HepG2 (cell line): ENCODE measurements at regions not wholly inside any gene's neighbourhood (a gene's known extent, or its start where the extent isn't known, plus 50 kb on each side); places are given as distances from the start of the nearest gene placed in this dataset.

Source experiments
- ATAC-seq: fragments of 200-7000 bp; cut with Tn5 transposase; 3 replicates; pipeline ENCODE4 v1.9.1; 2020; ENCODE audit warnings: mild to moderate bottlenecking, moderate library complexity
- BruUV-seq: library from RNA; stranded (reverse); fragments of 400-500 nt; replicated peaks from 2 replicates; lab custom pipeline; 2021; lab: Mats Ljungman, UMichigan
- CTCF ChIA-PET: fragments of 300-600 bp; formaldehyde crosslinking; extraction: SDS; loops from one replicate; lab custom pipeline; 2021; ENCODE audit warnings: low total read pairs, inconsistent platforms, low intra/inter-chr PET ratio; lab: Yijun Ruan, JAX
- POLR2A ChIA-PET: fragments of 350-600 bp; sonication (Branson Sonifier 250); formaldehyde crosslinking; loops from one replicate; lab custom pipeline; 2020; ENCODE audit warnings: antibody characterized with exemption, inconsistent platforms; lab: Yijun Ruan, JAX
- DNase-seq: peaks from one replicate; pipeline ENCODE4 v3.0.0-alpha.2; 2015; ENCODE audit warnings: low spot score
- FAIRE-seq: peaks from 3 replicates; lab custom pipeline; 2011; peaks lifted over from hg19 to GRCh38; lab: Jason Lieb, UNC
- H2AFZ ChIP-seq: one replicate; pipeline ENCODE4 v1.6.1; 2011; ENCODE audit warnings: low read length, inconsistent platforms
- H3K27ac ChIP-seq: fragments of 300-600 bp; 3 replicates; pipeline ENCODE4 v1.8.0; 2011; ENCODE audit warnings: mixed run types, mild to moderate bottlenecking, mixed read lengths, low read length, inconsistent platforms; ENCODE audit not compliant: insufficient read depth; ENCODE audit errors: extremely low read length
- H3K27me3 ChIP-seq, 2 experiments: fragments of 200-600 bp in 1 of 2; 2 replicates in 1 of 2; 3 replicates in 1 of 2; pipeline versions ENCODE4 v1.6.0 to v1.8.0; 2011; ENCODE audit warnings: low read length in 2 of 2, mild to moderate bottlenecking in 2 of 2, moderate library complexity in 2 of 2, inconsistent platforms in 1 of 2; ENCODE audit not compliant: insufficient read depth in 2 of 2, control insufficient read depth in 1 of 2
- H3K36me3 ChIP-seq, 2 experiments: fragments of 200-600 bp in 1 of 2; replicated peaks in 1 of 2; 2 replicates in 1 of 2; 3 replicates in 1 of 2; pipeline versions ENCODE4 v1.5.1 to v1.8.0; 2011; ENCODE audit warnings: low read length in 2 of 2, inconsistent platforms in 1 of 2; ENCODE audit not compliant: insufficient read depth in 2 of 2, control insufficient read depth in 1 of 2
- H3K4me1 ChIP-seq: 2 replicates; pipeline ENCODE4 v1.5.1; 2012; ENCODE audit warnings: low read length, inconsistent platforms; ENCODE audit not compliant: insufficient read depth
- H3K4me2 ChIP-seq: 2 replicates; pipeline ENCODE4 v1.6.0; 2011; ENCODE audit warnings: low read depth, low read length, inconsistent platforms
- H3K4me3 ChIP-seq, 3 experiments: fragments of 200-600 bp in 1 of 3; sonication (generic), shearing (Covaris generic) in 1 of 3; replicated peaks in 1 of 3; 2 replicates each; pipeline ENCODE4 v1.5.1; 2011 to 2016; ENCODE audit warnings: low read length in 3 of 3, inconsistent platforms in 2 of 3, low read depth in 2 of 3, mild to moderate bottlenecking in 2 of 3, control low read depth in 1 of 3, mixed read lengths in 1 of 3; ENCODE audit not compliant: insufficient read depth in 1 of 3
- H3K79me2 ChIP-seq: one replicate; pipeline ENCODE4 v1.6.1; 2011; ENCODE audit warnings: low read length, inconsistent platforms; ENCODE audit not compliant: insufficient read depth
- H3K9ac ChIP-seq: 2 replicates; pipeline ENCODE4 v1.6.0; 2011; ENCODE audit warnings: mild to moderate bottlenecking, low read depth, low read length, inconsistent platforms; ENCODE audit not compliant: insufficient read depth
- H3K9me3 ChIP-seq: 2 replicates; pipeline ENCODE4 v1.5.1; 2012; ENCODE audit warnings: mild to moderate bottlenecking, low read length
- H4K20me1 ChIP-seq: 2 replicates; pipeline ENCODE4 v1.6.0; 2011; ENCODE audit warnings: inconsistent platforms, mild to moderate bottlenecking, low read length, moderate library complexity; ENCODE audit not compliant: insufficient read depth
- AGO2 ChIP-seq: fragments of 200-400 bp; formaldehyde crosslinking; optimal IDR thresholded peaks from 2 replicates; pipeline ENCODE3; 2017; ENCODE audit warnings: mild to moderate bottlenecking, low read depth, low read length, moderate library complexity
- CCAR2 ChIP-seq: fragments of 200-400 bp; formaldehyde crosslinking; optimal IDR thresholded peaks from 2 replicates; pipeline ENCODE3; 2018; ENCODE audit warnings: low read depth, mild to moderate bottlenecking, low read length, moderate library complexity
- CENPX ChIP-seq: sonication (generic); formaldehyde crosslinking; IDR thresholded peaks from 2 replicates; pipeline ENCODE4 v1.9.0; 2021; ENCODE audit warnings: mild to moderate bottlenecking, missing genetic modification reagents, moderate library complexity
- HNRNPL ChIP-seq: fragments of 200-400 bp; formaldehyde crosslinking; IDR thresholded peaks from 2 replicates; pipeline ENCODE4 v1.6.1; 2017; ENCODE audit warnings: mild to moderate bottlenecking, low read depth, low read length
- NFE2L1 ChIP-seq: sonication (generic); formaldehyde crosslinking; IDR thresholded peaks from 2 replicates; pipeline ENCODE4 v1.4.0; 2020; ENCODE audit warnings: missing genetic modification reagents, mild to moderate bottlenecking, borderline replicate concordance
- PAX8 ChIP-seq: sonication (generic); formaldehyde crosslinking; IDR thresholded peaks from 2 replicates; pipeline ENCODE4 v1.8.0; 2022; ENCODE audit warnings: mild to moderate bottlenecking, missing genetic modification reagents, borderline replicate concordance
- ZNF776 ChIP-seq: sonication (generic); formaldehyde crosslinking; IDR thresholded peaks from 2 replicates; pipeline ENCODE4 v1.4.0; 2020; ENCODE audit warnings: mild to moderate bottlenecking, missing genetic modification reagents
- WGBS: methylation state at CpG from one replicate; pipeline ENCODE4 v1.1.6; 2017; ENCODE audit warnings: low lambda C conversion rate; 5-methylcytosine and 5-hydroxymethylcytosine counted together
- in situ Hi-C: cut with HindIII; loops from 2 replicates; pipeline ENCODE4 v1.10.0; 2017; ENCODE audit warnings: low pct_unique_long_range_greater_than_20kb; ENCODE audit not compliant: extremely low pct_ligation_motif_present
- intact Hi-C: fragments of 100-400 bp; cut with micrococcal nuclease; formaldehyde crosslinking; loops from one replicate; pipeline ENCODE4 v1.10.0; 2022; ENCODE audit not compliant: unreplicated experiment
- TF ChIP-seq, protein P1 (sequence below): sonication (generic); formaldehyde crosslinking; IDR thresholded peaks from 2 replicates; pipeline ENCODE4 v1.4.0; 2020; ENCODE audit warnings: missing genetic modification reagents

DNA sequence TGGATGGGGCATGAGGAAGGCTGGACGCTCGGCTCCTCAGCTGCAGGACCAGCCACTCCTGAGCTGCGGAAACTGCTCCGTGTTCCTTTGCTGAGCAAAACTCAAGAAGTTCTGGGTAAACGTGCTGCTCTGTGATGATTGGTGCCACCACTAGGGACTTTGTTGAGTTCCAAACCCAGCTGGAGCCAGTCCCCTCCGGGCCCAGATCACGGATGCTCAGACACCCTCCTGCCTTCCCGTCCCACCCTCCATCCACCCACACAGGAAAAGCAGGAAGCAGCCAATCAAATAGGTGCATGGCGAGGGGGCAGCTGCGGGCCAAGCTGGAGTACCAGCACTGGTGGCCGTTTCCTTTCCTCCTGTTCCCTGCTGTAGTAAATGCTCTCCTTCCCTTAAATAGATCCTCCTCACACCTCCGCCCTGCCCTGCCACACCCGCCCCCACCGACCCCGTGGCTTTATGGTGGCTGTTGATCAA is 68.0 kb downstream of the ADRA2C start:
- no peak for ATAC-seq
- H3K4me1 ChIP-seq: peaks cover 99% of the 10 kb centered on the region
- H3K27me3 ChIP-seq: no peaks in the 10 kb centered on the region
- no peak overlapping the region for H2AFZ ChIP-seq
- FAIRE-seq: no peak
- BruUV-seq: no TSS peak
- in situ Hi-C loops (no loop called here), intact Hi-C loops (no loop called here)
- H3K4me2 ChIP-seq: no peak overlapping the region
- WGBS: 96% methylated on average over 12 of the region's 15 CpGs
- ChIA-PET CTCF (no interaction called here), POLR2A (interaction anchor here (4.8 kb wide), 1 partner anchor 52 kb away, joined by 78 read pairs; no protein-coding TSS in a partner anchor)
- TF ChIP-seq CENPX (CRISPR knock-in tag) (no peak), CCAR2 (no peak), PAX8 (no peak), NFE2L1 (0 out of 2 replicates have a peak, but pooled peaks have one; percentile 26), HNRNPL (0 out of 2 replicates have a peak, but pooled peaks have one; percentile 37), ZNF776 (CRISPR knock-in tag) (0 out of 2 replicates have a peak, but pooled peaks have one; percentile 35), AGO2 (peak; percentile 49)
- TF ChIP-seq, protein P1, sequence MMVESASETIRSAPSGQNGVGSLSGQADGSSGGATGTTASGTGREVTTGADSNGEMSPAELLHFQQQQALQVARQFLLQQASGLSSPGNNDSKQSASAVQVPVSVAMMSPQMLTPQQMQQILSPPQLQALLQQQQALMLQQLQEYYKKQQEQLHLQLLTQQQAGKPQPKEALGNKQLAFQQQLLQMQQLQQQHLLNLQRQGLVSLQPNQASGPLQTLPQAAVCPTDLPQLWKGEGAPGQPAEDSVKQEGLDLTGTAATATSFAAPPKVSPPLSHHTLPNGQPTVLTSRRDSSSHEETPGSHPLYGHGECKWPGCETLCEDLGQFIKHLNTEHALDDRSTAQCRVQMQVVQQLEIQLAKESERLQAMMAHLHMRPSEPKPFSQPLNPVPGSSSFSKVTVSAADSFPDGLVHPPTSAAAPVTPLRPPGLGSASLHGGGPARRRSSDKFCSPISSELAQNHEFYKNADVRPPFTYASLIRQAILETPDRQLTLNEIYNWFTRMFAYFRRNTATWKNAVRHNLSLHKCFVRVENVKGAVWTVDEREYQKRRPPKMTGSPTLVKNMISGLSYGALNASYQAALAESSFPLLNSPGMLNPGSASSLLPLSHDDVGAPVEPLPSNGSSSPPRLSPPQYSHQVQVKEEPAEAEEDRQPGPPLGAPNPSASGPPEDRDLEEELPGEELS (CRISPR knock-in tag): 0 out of 2 replicates have a peak, but pooled peaks have one; percentile 8
- peak overlapping the region; percentile 95 for H3K27ac ChIP-seq
- H3K4me3 ChIP-seq: no peak overlapping the region
- H4K20me1 ChIP-seq: no peaks in the 10 kb centered on the region
- H3K9ac ChIP-seq: no peak overlapping the region
- no peaks in the 10 kb centered on the region for H3K79me2 ChIP-seq
- no peak for DNase-seq
- H3K9me3 ChIP-seq: no peaks in the 10 kb centered on the region
- no peaks in the 10 kb centered on the region for H3K36me3 ChIP-seq
